CD4-positive, alpha-beta T cell treated with Interleukin-17A for 1 hour (primary cell): ENCODE measurements at regions not wholly inside any gene's neighbourhood (a gene's known extent, or its start where the extent isn't known, plus 50 kb on each side); places are given as distances from the start of the nearest gene placed in this dataset.

Experiments used
- DNase-seq: peaks from one replicate; pipeline ENCODE4 v3.0.0-alpha.2; 2020

- DNase-seq = no peak
Measured at GRCh38 chr1:206411321-206411720, 59.0 kb upstream of the IKBKE start.

- no peak for DNase-seq
Measured at GRCh38 chr1:206415942-206416341, 54.3 kb upstream of the IKBKE start.

- DNase-seq = no peak
Measured at GRCh38 chr1:206417774-206418614, 52.3 kb upstream of the IKBKE start.

GRCh38 chr1:206419250-206419649, 51.0 kb upstream of the IKBKE start:
- no peak for DNase-seq

- no peak for DNase-seq
Measured at GRCh38 chr1:206419783-206420182, 50.5 kb upstream of the IKBKE start.

- DNase-seq = no peak
Measured at GRCh38 chr1:206420471-206420870, 49.8 kb upstream of the IKBKE start.
